A549 (cell line): ENCODE measurements at regions not wholly inside any gene's neighbourhood (a gene's known extent, or its start where the extent isn't known, plus 50 kb on each side); places are given as distances from the start of the nearest gene placed in this dataset.

Source experiments
- CBX8 ChIP-seq: fragments of 200-600 bp; sonication (generic); IDR thresholded peaks from 2 replicates; pipeline ENCODE4 v1.6.1; 2016
- ESRRA ChIP-seq: fragments of 150-350 bp; IDR thresholded peaks from 2 replicates; pipeline ENCODE4 v1.6.1; 2014; ENCODE audit warnings: mild to moderate bottlenecking, low read length, borderline replicate concordance
- RAD21 ChIP-seq, 2 experiments: fragments of >200 bp in 1 of 2; sonication (Bioruptor Twin) in 1 of 2; formaldehyde crosslinking in 1 of 2; IDR thresholded peaks in 1 of 2; conservative IDR thresholded peaks in 1 of 2; 2 replicates in 1 of 2; 3 replicates in 1 of 2; pipeline ENCODE4 v1.6.1; 2012 to 2018; ENCODE audit warnings: inconsistent platforms in 1 of 2
- RFX5 ChIP-seq: fragments of 450-650 bp; IDR thresholded peaks from 2 replicates; pipeline ENCODE4 v1.7.1; 2014; ENCODE audit warnings: antibody characterized with exemption, mild to moderate bottlenecking, moderate library complexity
- TFCP2L1 ChIP-seq: fragments of 250-450 bp; sonication (Bioruptor Pico); IDR thresholded peaks from 2 replicates; pipeline ENCODE4 v1.5.0; 2021; ENCODE audit warnings: mild to moderate bottlenecking
- TF ChIP-seq, protein P1 (sequence below): fragments of 250-450 bp; sonication (Bioruptor Pico); IDR thresholded peaks from 2 replicates; pipeline ENCODE4 v1.5.0; 2020; ENCODE audit warnings: low read depth, mild to moderate bottlenecking, moderate library complexity
- TF ChIP-seq, protein P2 (sequence below): fragments of >200 bp; sonication (Bioruptor Twin); formaldehyde crosslinking; IDR thresholded peaks from 3 replicates; pipeline ENCODE4 v1.5.1; 2016

DNA sequence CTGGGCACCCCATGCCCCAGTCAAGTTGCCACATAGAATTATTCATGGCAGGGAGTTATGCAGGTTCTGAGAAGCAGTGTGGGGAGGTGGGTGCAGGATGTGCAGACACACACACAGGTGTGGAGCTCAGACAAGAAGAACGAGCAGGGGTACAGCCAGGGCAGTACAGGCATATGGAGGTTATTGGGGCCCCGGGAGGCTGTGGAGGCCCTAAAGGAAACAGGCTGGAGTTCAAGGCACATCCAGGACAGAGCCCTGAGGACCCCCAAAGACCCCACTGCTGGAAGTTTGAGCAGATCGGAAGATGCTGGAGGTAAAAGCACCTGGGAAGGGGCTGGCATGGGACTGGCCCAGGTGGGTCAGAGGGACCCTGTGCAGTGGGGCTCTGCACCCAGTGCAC, 171.3 kb downstream of the PSMG1 start:
- TF ChIP-seq, protein P1, sequence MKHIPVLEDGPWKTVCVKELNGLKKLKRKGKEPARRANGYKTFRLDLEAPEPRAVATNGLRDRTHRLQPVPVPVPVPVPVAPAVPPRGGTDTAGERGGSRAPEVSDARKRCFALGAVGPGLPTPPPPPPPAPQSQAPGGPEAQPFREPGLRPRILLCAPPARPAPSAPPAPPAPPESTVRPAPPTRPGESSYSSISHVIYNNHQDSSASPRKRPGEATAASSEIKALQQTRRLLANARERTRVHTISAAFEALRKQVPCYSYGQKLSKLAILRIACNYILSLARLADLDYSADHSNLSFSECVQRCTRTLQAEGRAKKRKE (CRISPR knock-in tag), result no peak
- no peak for TF ChIP-seq RAD21 (conservative IDR thresholded peaks at IDR 0.05 in 1 of 2, IDR thresholded peaks at IDR 0.05 in 1 of 2)
- TF ChIP-seq, protein P2, sequence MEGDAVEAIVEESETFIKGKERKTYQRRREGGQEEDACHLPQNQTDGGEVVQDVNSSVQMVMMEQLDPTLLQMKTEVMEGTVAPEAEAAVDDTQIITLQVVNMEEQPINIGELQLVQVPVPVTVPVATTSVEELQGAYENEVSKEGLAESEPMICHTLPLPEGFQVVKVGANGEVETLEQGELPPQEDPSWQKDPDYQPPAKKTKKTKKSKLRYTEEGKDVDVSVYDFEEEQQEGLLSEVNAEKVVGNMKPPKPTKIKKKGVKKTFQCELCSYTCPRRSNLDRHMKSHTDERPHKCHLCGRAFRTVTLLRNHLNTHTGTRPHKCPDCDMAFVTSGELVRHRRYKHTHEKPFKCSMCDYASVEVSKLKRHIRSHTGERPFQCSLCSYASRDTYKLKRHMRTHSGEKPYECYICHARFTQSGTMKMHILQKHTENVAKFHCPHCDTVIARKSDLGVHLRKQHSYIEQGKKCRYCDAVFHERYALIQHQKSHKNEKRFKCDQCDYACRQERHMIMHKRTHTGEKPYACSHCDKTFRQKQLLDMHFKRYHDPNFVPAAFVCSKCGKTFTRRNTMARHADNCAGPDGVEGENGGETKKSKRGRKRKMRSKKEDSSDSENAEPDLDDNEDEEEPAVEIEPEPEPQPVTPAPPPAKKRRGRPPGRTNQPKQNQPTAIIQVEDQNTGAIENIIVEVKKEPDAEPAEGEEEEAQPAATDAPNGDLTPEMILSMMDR, result no peak
- TF ChIP-seq CBX8, result no peak
- no peak for TF ChIP-seq ESRRA
- TF ChIP-seq TFCP2L1 (CRISPR knock-in tag), result no peak
- TF ChIP-seq RFX5, result no peak
